ENCODE measurements at regions not wholly inside any gene's neighbourhood (a gene's known extent, or its start where the extent isn't known, plus 50 kb on each side); places are given as distances from the start of the nearest gene placed in this dataset.

- Histone ChIP-seq H3K36me3 (ENCODE audit: low read depth) (no peaks in the 10 kb centered on the region), H2AFZ (no peak overlapping the region), H3F3A (ENCODE audit: insufficient read depth, low read depth) (no peaks in the 10 kb centered on the region), H3K27me3 (ENCODE audit: insufficient read depth, low read depth) (no peaks in the 10 kb centered on the region), H3K4me3 (no peak overlapping the region), H3K4me2 (no peak overlapping the region), H3K9me2 (ENCODE audit: insufficient read depth) (no peaks in the 10 kb centered on the region), H3K79me2 (ENCODE audit: low read depth) (no peaks in the 10 kb centered on the region), H3K27ac (no peak overlapping the region), H4K20me1 (ENCODE audit: insufficient read depth) (no peaks in the 10 kb centered on the region), H3K4me1 (replicated peaks; ENCODE audit: insufficient read depth) (no peaks in the 10 kb centered on the region), H3K9me3 (ENCODE audit: insufficient read depth, low read depth) (no peaks in the 10 kb centered on the region)
- BruUV-seq (replicated peaks): no TSS peak
- ChIA-PET CTCF (no interaction called here), POLR2A (ENCODE audit: unreplicated experiment) (no interaction called here)
- DNase-seq: no peak
- no peak for TF ChIP-seq EZH2 (IDR thresholded peaks at IDR 0.05; ENCODE audit: low read depth)
- TF ChIP-seq CTCF (conservative IDR thresholded peaks at IDR 0.05): no peak
- intact Hi-C loops (cut with micrococcal nuclease; ENCODE audit: unreplicated experiment): no loop called here
These were observed 373.6 kb upstream of the SGCD start for GRCh38 chr5:155953335-155953734.

- H3K9me3 ChIP-seq (ENCODE audit: insufficient read depth, low read depth): no peaks in the 10 kb centered on the region
- no peak overlapping the region for H3K4me3 ChIP-seq
- no peaks in the 10 kb centered on the region for H3K9me2 ChIP-seq (ENCODE audit: insufficient read depth)
- H2AFZ ChIP-seq: no peak overlapping the region
- H3K27ac ChIP-seq: no peak overlapping the region
- H4K20me1 ChIP-seq (ENCODE audit: insufficient read depth): no peaks in the 10 kb centered on the region
- no peaks in the 10 kb centered on the region for H3F3A ChIP-seq (ENCODE audit: insufficient read depth, low read depth)
- TF ChIP-seq EZH2 (IDR thresholded peaks at IDR 0.05; ENCODE audit: low read depth) (no peak), CTCF (conservative IDR thresholded peaks at IDR 0.05) (no peak)
- H3K79me2 ChIP-seq (ENCODE audit: low read depth): no peaks in the 10 kb centered on the region
- no peaks in the 10 kb centered on the region for H3K4me1 ChIP-seq (replicated peaks; ENCODE audit: insufficient read depth)
- no peak for DNase-seq
- intact Hi-C loops (cut with micrococcal nuclease; ENCODE audit: unreplicated experiment): no loop called here
- ChIA-PET POLR2A (ENCODE audit: unreplicated experiment) (no interaction called here), CTCF (no interaction called here)
- no TSS peak for BruUV-seq (replicated peaks)
- H3K4me2 ChIP-seq: no peak overlapping the region
- H3K36me3 ChIP-seq (ENCODE audit: low read depth): no peaks in the 10 kb centered on the region
- H3K27me3 ChIP-seq (ENCODE audit: insufficient read depth, low read depth): no peaks in the 10 kb centered on the region
These were observed 372.1 kb upstream of the SGCD start for GRCh38 chr5:155954701-155955445.

GRCh38 chr5:155957884-155958283, 369.1 kb upstream of the SGCD start:
- Histone ChIP-seq H3F3A (ENCODE audit: insufficient read depth, low read depth) (no peaks in the 10 kb centered on the region), H3K79me2 (ENCODE audit: low read depth) (no peaks in the 10 kb centered on the region), H3K9me3 (ENCODE audit: insufficient read depth, low read depth) (no peaks in the 10 kb centered on the region), H3K9me2 (ENCODE audit: insufficient read depth) (no peaks in the 10 kb centered on the region), H3K27ac (no peak overlapping the region), H3K4me2 (no peak overlapping the region), H3K36me3 (ENCODE audit: low read depth) (no peaks in the 10 kb centered on the region), H3K4me3 (no peak overlapping the region), H4K20me1 (ENCODE audit: insufficient read depth) (no peaks in the 10 kb centered on the region), H3K27me3 (ENCODE audit: insufficient read depth, low read depth) (no peaks in the 10 kb centered on the region), H3K4me1 (replicated peaks; ENCODE audit: insufficient read depth) (no peaks in the 10 kb centered on the region), H2AFZ (no peak overlapping the region)
- intact Hi-C loops (cut with micrococcal nuclease; ENCODE audit: unreplicated experiment): no loop called here
- BruUV-seq (replicated peaks): no TSS peak
- DNase-seq: no peak
- no peak for TF ChIP-seq EZH2 (IDR thresholded peaks at IDR 0.05; ENCODE audit: low read depth)
- ChIA-PET POLR2A (ENCODE audit: unreplicated experiment) (no interaction called here), CTCF (no interaction called here)

- H3K27me3 ChIP-seq (ENCODE audit: insufficient read depth, low read depth): no peaks in the 10 kb centered on the region
- intact Hi-C loops (cut with micrococcal nuclease; ENCODE audit: unreplicated experiment): no loop called here
- no TSS peak for BruUV-seq (replicated peaks)
- no peaks in the 10 kb centered on the region for H3F3A ChIP-seq (ENCODE audit: insufficient read depth, low read depth)
- ChIA-PET CTCF (no interaction called here), POLR2A (ENCODE audit: unreplicated experiment) (no interaction called here)
- H3K4me2 ChIP-seq: no peak overlapping the region
- H3K36me3 ChIP-seq (ENCODE audit: low read depth): no peaks in the 10 kb centered on the region
- H3K9me3 ChIP-seq (ENCODE audit: insufficient read depth, low read depth): no peaks in the 10 kb centered on the region
- H3K27ac ChIP-seq: no peak overlapping the region
- TF ChIP-seq CTCF (conservative IDR thresholded peaks at IDR 0.05) (no peak), EZH2 (IDR thresholded peaks at IDR 0.05; ENCODE audit: low read depth) (no peak)
- DNase-seq: no peak
- H2AFZ ChIP-seq: no peak overlapping the region
- H3K4me1 ChIP-seq (replicated peaks; ENCODE audit: insufficient read depth): no peaks in the 10 kb centered on the region
- no peaks in the 10 kb centered on the region for H3K9me2 ChIP-seq (ENCODE audit: insufficient read depth)
- no peaks in the 10 kb centered on the region for H4K20me1 ChIP-seq (ENCODE audit: insufficient read depth)
- no peak overlapping the region for H3K4me3 ChIP-seq
- H3K79me2 ChIP-seq (ENCODE audit: low read depth): no peaks in the 10 kb centered on the region
These were observed 367.9 kb upstream of the SGCD start for GRCh38 chr5:155959082-155959481.

All from PC-9 (cell line).